Sigmoid colon (tissue), 4 donors: ENCODE measurements at regions not wholly inside any gene's neighbourhood (a gene's known extent, or its start where the extent isn't known, plus 50 kb on each side); places are given as distances from the start of the nearest gene placed in this dataset.

Experiments used
- POLR2A ChIP-seq, 2 donors: fragments of 450-650 bp; IDR thresholded peaks; one replicate each; pipeline ENCODE4 v1.6.1; 2016; ENCODE audit warnings: antibody characterized with exemption in 2 of 2, mild to moderate bottlenecking in 2 of 2, moderate library complexity in 2 of 2
- POLR2AphosphoS5 ChIP-seq, 4 donors: sonication (generic); formaldehyde crosslinking; IDR thresholded peaks; one replicate each; pipeline ENCODE4 v1.6.1; 2017; ENCODE audit warnings: antibody characterized with exemption in 4 of 4
- TF ChIP-seq, protein P1 (sequence below), 4 experiments: fragments of 450-650 bp in 3 of 4; fragments of 200-600 bp in 1 of 4; IDR thresholded peaks; one replicate each; pipeline ENCODE4 v1.5.1; 2016 to 2019; ENCODE audit warnings: antibody characterized with exemption in 4 of 4, mild to moderate bottlenecking in 3 of 4, moderate library complexity in 2 of 4

DNA sequence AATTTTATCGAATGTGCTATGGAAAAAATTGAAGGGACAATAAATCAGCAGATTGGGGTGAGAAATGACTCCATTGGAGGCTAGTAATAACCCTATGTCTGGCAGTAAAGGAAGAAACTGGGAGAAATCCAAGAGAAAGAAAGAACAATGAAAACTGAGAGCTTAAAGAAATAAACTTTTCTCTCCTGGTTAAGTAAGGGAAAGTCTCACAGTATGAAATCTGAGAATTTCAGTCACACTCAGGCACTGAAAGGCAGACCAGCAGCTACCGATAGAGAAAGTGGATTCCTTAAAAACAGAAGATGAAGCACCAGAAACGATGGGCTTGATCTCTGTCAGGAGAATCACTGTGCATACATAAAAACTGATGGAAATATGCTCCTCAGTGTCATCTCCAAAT lies 404.2 kb downstream of the PLPP3 start:
- TF ChIP-seq, protein P1, sequence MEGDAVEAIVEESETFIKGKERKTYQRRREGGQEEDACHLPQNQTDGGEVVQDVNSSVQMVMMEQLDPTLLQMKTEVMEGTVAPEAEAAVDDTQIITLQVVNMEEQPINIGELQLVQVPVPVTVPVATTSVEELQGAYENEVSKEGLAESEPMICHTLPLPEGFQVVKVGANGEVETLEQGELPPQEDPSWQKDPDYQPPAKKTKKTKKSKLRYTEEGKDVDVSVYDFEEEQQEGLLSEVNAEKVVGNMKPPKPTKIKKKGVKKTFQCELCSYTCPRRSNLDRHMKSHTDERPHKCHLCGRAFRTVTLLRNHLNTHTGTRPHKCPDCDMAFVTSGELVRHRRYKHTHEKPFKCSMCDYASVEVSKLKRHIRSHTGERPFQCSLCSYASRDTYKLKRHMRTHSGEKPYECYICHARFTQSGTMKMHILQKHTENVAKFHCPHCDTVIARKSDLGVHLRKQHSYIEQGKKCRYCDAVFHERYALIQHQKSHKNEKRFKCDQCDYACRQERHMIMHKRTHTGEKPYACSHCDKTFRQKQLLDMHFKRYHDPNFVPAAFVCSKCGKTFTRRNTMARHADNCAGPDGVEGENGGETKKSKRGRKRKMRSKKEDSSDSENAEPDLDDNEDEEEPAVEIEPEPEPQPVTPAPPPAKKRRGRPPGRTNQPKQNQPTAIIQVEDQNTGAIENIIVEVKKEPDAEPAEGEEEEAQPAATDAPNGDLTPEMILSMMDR (IDR thresholded peaks at IDR 0.05): no peak
- TF ChIP-seq POLR2AphosphoS5 (IDR thresholded peaks at IDR 0.05): no peak
- TF ChIP-seq POLR2A (IDR thresholded peaks at IDR 0.05): no peak
